DMS153 treated with DMSO at 0.1 percent for 48 hours (cell line): ENCODE measurements at regions not wholly inside any gene's neighbourhood (a gene's known extent, or its start where the extent isn't known, plus 50 kb on each side); places are given as distances from the start of the nearest gene placed in this dataset.
A peak's percentile ranks its signal among the peaks of the same experiment; 100 is the strongest.
"Not testable (repeated sequence)": the region's sequence is repeated elsewhere in the genome, so short reads cannot be mapped to it uniquely, and the experiment has no call there.

Experiments
- DNase-seq: peaks from one replicate; lab custom pipeline; 2025; ENCODE audit not compliant: unreplicated experiment; lab: John Stamatoyannopoulos, UW

- DNase-seq = no peak
Measured at GRCh38 chr10:6704896-6705295, 124.8 kb upstream of the PRKCQ start.

- DNase-seq = not testable (repeated sequence)
Measured at GRCh38 chr10:6702833-6703232, 122.8 kb upstream of the PRKCQ start.

GRCh38 chr10:6702030-6702429 lies 122.0 kb upstream of the PRKCQ start:
- no peak for DNase-seq

- DNase-seq = no peak
Measured at GRCh38 chr10:6701289-6701688, 121.2 kb upstream of the PRKCQ start.

GRCh38 chr10:6700066-6700465 lies 120.0 kb upstream of the PRKCQ start:
- no peak for DNase-seq

- DNase-seq = no peak
Measured at GRCh38 chr10:6699336-6699735, 119.3 kb upstream of the PRKCQ start.

GRCh38 chr10:6695519-6695918 lies 115.4 kb upstream of the PRKCQ start:
- no peak for DNase-seq

GRCh38 chr10:6694447-6695140 lies 114.5 kb upstream of the PRKCQ start:
- DNase-seq = no peak

- no peak for DNase-seq
Measured at GRCh38 chr10:6692856-6693255, 112.8 kb upstream of the PRKCQ start.

- no peak for DNase-seq
Measured at GRCh38 chr10:6692103-6692502, 112.0 kb upstream of the PRKCQ start.

GRCh38 chr10:6689036-6689435 lies 109.0 kb upstream of the PRKCQ start:
- no peak for DNase-seq

GRCh38 chr10:6680735-6681134 lies 100.7 kb upstream of the PRKCQ start:
- no peak for DNase-seq

- no peak for DNase-seq
Measured at GRCh38 chr10:6678956-6679355, 98.9 kb upstream of the PRKCQ start.

- no peak for DNase-seq
Measured at GRCh38 chr10:6678211-6678803, 98.2 kb upstream of the PRKCQ start.

- DNase-seq = not testable (repeated sequence)
Measured at GRCh38 chr10:6677129-6677528, 97.1 kb upstream of the PRKCQ start.

GRCh38 chr10:6674291-6674690 lies 94.2 kb upstream of the PRKCQ start:
- no peak for DNase-seq

GRCh38 chr10:6671976-6672375 lies 91.9 kb upstream of the PRKCQ start:
- DNase-seq = no peak

- no peak for DNase-seq
Measured at GRCh38 chr10:6669269-6669859, 89.3 kb upstream of the PRKCQ start.

GRCh38 chr10:6667679-6668270 lies 87.7 kb upstream of the PRKCQ start:
- DNase-seq = peak; percentile 1

GRCh38 chr10:6667150-6667549 lies 87.1 kb upstream of the PRKCQ start:
- no peak for DNase-seq

- DNase-seq = no peak
Measured at GRCh38 chr10:6665847-6666246, 85.8 kb upstream of the PRKCQ start.

- DNase-seq = no peak
Measured at GRCh38 chr10:6660460-6660859, 80.4 kb upstream of the PRKCQ start.
